HCT116 (cell line): ENCODE measurements at regions not wholly inside any gene's neighbourhood (a gene's known extent, or its start where the extent isn't known, plus 50 kb on each side); places are given as distances from the start of the nearest gene placed in this dataset.

ENCODE experiments used
- ATAC-seq: fragments of 200-7000 bp; cut with Tn5 transposase; 2 replicates; pipeline ENCODE4 v1.9.1; 2020; ENCODE audit warnings: mild to moderate bottlenecking, moderate library complexity
- BruUV-seq: library from RNA; stranded (reverse); fragments of 400-500 nt; replicated peaks from 2 replicates; lab custom pipeline; 2021; lab: Mats Ljungman, UMichigan
- CTCF ChIA-PET: fragments of 300-600 bp; sonication (Branson Sonifier 250); formaldehyde crosslinking; loops from one replicate; lab custom pipeline; 2021; ENCODE audit warnings: antibody characterized with exemption; lab: Charles Lee
- POLR2A ChIA-PET: fragments of 300-600, 350-600 bp; sonication (Branson Sonifier 250); formaldehyde crosslinking; loops from one replicate; lab custom pipeline; 2021; ENCODE audit warnings: antibody characterized with exemption; lab: Charles Lee
- RAD21 ChIA-PET, 2 experiments: fragments of 300-600 bp; sonication (Branson Sonifier 250); formaldehyde crosslinking; loops; one replicate each; lab custom pipeline; 2023; ENCODE audit warnings: low total read pairs in 2 of 2; ENCODE audit not compliant: uncharacterized antibody in 2 of 2, unreplicated experiment in 2 of 2, low non-redundant PET in 1 of 2; lab: Charles Lee
- DNase-seq: peaks from one replicate; pipeline ENCODE4 v3.0.0-alpha.2; 2010; ENCODE audit warnings: low read depth, low spot score
- H2AFZ ChIP-seq: fragments of 200-600 bp; shearing (Covaris generic), sonication (generic); 2 replicates; pipeline ENCODE4 v1.6.1; 2017; ENCODE audit warnings: low read depth, mixed run types, mixed read lengths, antibody characterized with exemption, low read length; ENCODE audit not compliant: poor library complexity, severe bottlenecking
- H3K27ac ChIP-seq: 2 replicates; pipeline ENCODE4 v1.5.1; 2012; ENCODE audit warnings: low read depth, low read length
- H3K27me3 ChIP-seq: fragments of 200-600 bp; sonication (generic); 2 replicates; pipeline ENCODE4 v1.6.1; 2016; ENCODE audit warnings: mixed run types, low read length, mixed read lengths; ENCODE audit not compliant: insufficient read depth
- H3K36me3 ChIP-seq, 2 experiments: fragments of 200-500 bp in 1 of 2; fragments of 200-600 bp in 1 of 2; sonication (Bioruptor generic) in 1 of 2; sonication (generic) in 1 of 2; 2 replicates each; pipeline versions ENCODE4 v1.5.1 to v1.6.1; 2014 to 2016; ENCODE audit warnings: low read length in 2 of 2, inconsistent platforms in 1 of 2, mixed read lengths in 1 of 2, mixed run types in 1 of 2; ENCODE audit not compliant: insufficient read depth in 2 of 2, control insufficient read depth in 1 of 2
- H3K4me1 ChIP-seq, 2 experiments: fragments of 200-600 bp in 1 of 2; sonication (generic) in 1 of 2; 2 replicates each; pipeline versions ENCODE4 v1.5.1 to v1.6.1; 2012 to 2017; ENCODE audit warnings: low read length in 2 of 2, inconsistent platforms in 1 of 2, mild to moderate bottlenecking in 1 of 2, mixed read lengths in 1 of 2, mixed run types in 1 of 2, moderate library complexity in 1 of 2; ENCODE audit not compliant: insufficient read depth in 2 of 2, control insufficient read depth in 1 of 2
- H3K4me2 ChIP-seq: fragments of 200-600 bp; sonication (generic); 2 replicates; pipeline ENCODE4 v1.6.1; 2017; ENCODE audit warnings: mixed run types, low read length, mixed read lengths
- H3K4me3 ChIP-seq, 2 experiments: fragments of 200-600 bp in 1 of 2; sonication (generic) in 1 of 2; replicated peaks in 1 of 2; 2 replicates each; pipeline ENCODE4 v1.5.1; 2011 to 2016; ENCODE audit warnings: low read length in 2 of 2, control low read depth in 1 of 2, low read depth in 1 of 2, mild to moderate bottlenecking in 1 of 2, mixed read lengths in 1 of 2, mixed run types in 1 of 2
- H3K79me2 ChIP-seq: fragments of 200-600 bp; sonication (generic); 2 replicates; pipeline ENCODE4 v1.6.1; 2017; ENCODE audit warnings: mild to moderate bottlenecking, mixed run types, low read length, moderate library complexity, mixed read lengths; ENCODE audit not compliant: insufficient read depth
- H3K9ac ChIP-seq: fragments of 200-600 bp; sonication (generic); 2 replicates; pipeline ENCODE4 v1.6.1; 2016; ENCODE audit warnings: low read length, mixed read lengths
- H3K9me2 ChIP-seq: fragments of 200-600 bp; sonication (generic), shearing (Covaris generic); 2 replicates; pipeline ENCODE4 v1.6.1; 2017; ENCODE audit warnings: mixed run types, mild to moderate bottlenecking, moderate library complexity; ENCODE audit not compliant: insufficient read depth
- H3K9me3 ChIP-seq, 2 experiments: fragments of 200-500 bp in 1 of 2; fragments of 200-600 bp in 1 of 2; sonication (Bioruptor generic) in 1 of 2; sonication (generic) in 1 of 2; 2 replicates each; pipeline ENCODE4 v1.6.1; 2014 to 2017; ENCODE audit warnings: low read length in 2 of 2, mixed read lengths in 2 of 2, inconsistent platforms in 1 of 2, low read depth in 1 of 2, mild to moderate bottlenecking in 1 of 2, mixed run types in 1 of 2, moderate library complexity in 1 of 2; ENCODE audit not compliant: control insufficient read depth in 1 of 2, insufficient read depth in 1 of 2
- H4K20me1 ChIP-seq: fragments of 200-600 bp; sonication (generic), shearing (Covaris generic); 2 replicates; pipeline ENCODE4 v1.6.1; 2017; ENCODE audit warnings: mixed run types, mild to moderate bottlenecking, moderate library complexity; ENCODE audit not compliant: insufficient read depth
- CTCF ChIP-seq, 3 experiments: fragments of 200-600 bp in 1 of 3; sonication (generic) in 1 of 3; IDR thresholded peaks in 2 of 3; conservative IDR thresholded peaks in 1 of 3; 2 replicates each; pipeline ENCODE4 v1.5.1; 2012 to 2017; ENCODE audit warnings: low read depth in 2 of 3, low read length in 2 of 3, antibody characterized with exemption in 1 of 3, borderline replicate concordance in 1 of 3, control low read depth in 1 of 3, mild to moderate bottlenecking in 1 of 3, mixed read lengths in 1 of 3, mixed run types in 1 of 3, moderate library complexity in 1 of 3; ENCODE audit not compliant: insufficient read depth in 1 of 3
- EZH2phosphoT487 ChIP-seq: fragments of 200-600 bp; IDR thresholded peaks from 2 replicates; pipeline ENCODE4 v1.6.1; 2018; ENCODE audit warnings: antibody characterized with exemption, borderline replicate concordance
- REST ChIP-seq: IDR thresholded peaks from 2 replicates; pipeline ENCODE4 v1.6.1; 2012; ENCODE audit warnings: low read depth
- SRF ChIP-seq: IDR thresholded peaks from 2 replicates; pipeline ENCODE4 v1.6.1; 2012; ENCODE audit warnings: low read depth
- intact Hi-C: fragments of 100-400 bp; cut with micrococcal nuclease; formaldehyde crosslinking; loops from 2 replicates; pipeline ENCODE4 v1.10.0; 2022

GRCh38 chr9:113677057-113677456 lies 199.1 kb upstream of the ZNF618 start:
- H4K20me1 ChIP-seq, result no peaks in the 10 kb centered on the region
- no peak overlapping the region for H3K4me2 ChIP-seq
- no peak for TF ChIP-seq REST
- TF ChIP-seq SRF, result no peak
- no peak for TF ChIP-seq EZH2phosphoT487
- TF ChIP-seq CTCF (IDR thresholded peaks at IDR 0.05 in 2 of 3, conservative IDR thresholded peaks at IDR 0.05 in 1 of 3; ENCODE audit: borderline replicate concordance in 1 of 3, insufficient read depth in 1 of 3, low read depth in 2 of 3, low read length in 2 of 3), result no peak
- intact Hi-C loops, result no loop called here
- no peaks in the 10 kb centered on the region for H3K9me2 ChIP-seq
- POLR2A ChIA-PET, result no interaction called here
- RAD21 ChIA-PET, result no interaction called here
- no peak overlapping the region for H3K4me3 ChIP-seq
- CTCF ChIA-PET, result no interaction called here
- H3K9me3 ChIP-seq, result no peaks in the 10 kb centered on the region
- H3K27me3 ChIP-seq, result peaks cover 30% of the 10 kb centered on the region
- no peaks in the 10 kb centered on the region for H3K79me2 ChIP-seq
- no peak overlapping the region for H3K9ac ChIP-seq
- no peak overlapping the region for H2AFZ ChIP-seq
- DNase-seq (no peak), ATAC-seq (no peak)
- H3K27ac ChIP-seq, result no peak overlapping the region
- H3K36me3 ChIP-seq, result no peaks in the 10 kb centered on the region
- no TSS peak for BruUV-seq
- no peaks in the 10 kb centered on the region for H3K4me1 ChIP-seq
